HTR-8/SVneo (cell line): ENCODE measurements at regions not wholly inside any gene's neighbourhood (a gene's known extent, or its start where the extent isn't known, plus 50 kb on each side); places are given as distances from the start of the nearest gene placed in this dataset.
"Not testable (repeated sequence)": the region's sequence is repeated elsewhere in the genome, so short reads cannot be mapped to it uniquely, and the experiment has no call there.

Experiments
- DNase-seq: peaks from one replicate; pipeline ENCODE4 v3.0.0; 2011; ENCODE audit warnings: low spot score, mixed read lengths; ENCODE audit not compliant: insufficient read length
- FAIRE-seq: peaks from 2 replicates; lab custom pipeline; 2011; peaks lifted over from hg19 to GRCh38; lab: Jason Lieb, UNC

- DNase-seq (no peak), FAIRE-seq (no peak)
These were observed 302.5 kb downstream of the BMPER start for GRCh38 chr7:34207810-34208209.

- FAIRE-seq, result no peak
- DNase-seq, result no peak
These were observed 303.7 kb downstream of the BMPER start for GRCh38 chr7:34208878-34209621.

GRCh38 chr7:34211018-34211417 is 305.7 kb downstream of the BMPER start:
- DNase-seq (no peak), FAIRE-seq (no peak)

- FAIRE-seq, result no peak
- DNase-seq, result no peak
These were observed 312.6 kb downstream of the BMPER start for GRCh38 chr7:34217972-34218371.

GRCh38 chr7:34219153-34219718 is 313.9 kb downstream of the BMPER start:
- no peak for DNase-seq
- FAIRE-seq, result no peak

- FAIRE-seq (no peak), DNase-seq (no peak)
These were observed 315.3 kb downstream of the BMPER start for GRCh38 chr7:34220506-34221185.

GRCh38 chr7:34222316-34222715 is 317.0 kb downstream of the BMPER start:
- DNase-seq, result no peak

GRCh38 chr7:34222722-34223121 is 317.4 kb downstream of the BMPER start:
- DNase-seq (no peak), FAIRE-seq (no peak)

More at GRCh38 chr7:34222316-34222715, 317.0 kb downstream of the BMPER start:
- FAIRE-seq, result no peak

- FAIRE-seq (no peak), DNase-seq (no peak)
These were observed 318.9 kb downstream of the BMPER start for GRCh38 chr7:34224281-34224680.

GRCh38 chr7:34225193-34225592 is 319.9 kb downstream of the BMPER start:
- DNase-seq (no peak), FAIRE-seq (no peak)

- no peak for FAIRE-seq
- no peak for DNase-seq
These were observed 322.2 kb downstream of the BMPER start for GRCh38 chr7:34227525-34227924.

GRCh38 chr7:34235101-34235500 is 329.8 kb downstream of the BMPER start:
- FAIRE-seq, DNase-seq: not testable (repeated sequence)

GRCh38 chr7:34236057-34236456 is 330.7 kb downstream of the BMPER start:
- DNase-seq, result no peak
- FAIRE-seq, result peak; percentile 77

- DNase-seq (no peak), FAIRE-seq (no peak)
These were observed 331.6 kb downstream of the BMPER start for GRCh38 chr7:34236839-34237492.

- FAIRE-seq (no peak), DNase-seq (no peak)
These were observed 332.1 kb downstream of the BMPER start for GRCh38 chr7:34237493-34237849.

GRCh38 chr7:34240417-34240816 is 335.1 kb downstream of the BMPER start:
- DNase-seq, result no peak
- no peak for FAIRE-seq

GRCh38 chr7:34242391-34242790 is 337.1 kb downstream of the BMPER start:
- no peak for FAIRE-seq
- DNase-seq, result no peak

GRCh38 chr7:34245246-34245645 is 339.9 kb downstream of the BMPER start:
- FAIRE-seq (no peak), DNase-seq (no peak)

GRCh38 chr7:34247468-34247867 is 342.1 kb downstream of the BMPER start:
- no peak for DNase-seq
- FAIRE-seq, result no peak

- FAIRE-seq, result no peak
- no peak for DNase-seq
These were observed 343.9 kb downstream of the BMPER start for GRCh38 chr7:34249192-34249591.

- FAIRE-seq, result peak; percentile 57
- peak; percentile 50 for DNase-seq
These were observed 354.9 kb downstream of the BMPER start for GRCh38 chr7:34260279-34260678.
